Stimulated activated naive CD8-positive, alpha-beta T cell treated with anti-CD3 and anti-CD28 coated beads, Interleukin-15, amount 100 ng/mL, for 72 hours (primary cell): ENCODE measurements at regions not wholly inside any gene's neighbourhood (a gene's known extent, or its start where the extent isn't known, plus 50 kb on each side); places are given as distances from the start of the nearest gene placed in this dataset.
A peak's percentile ranks its signal among the peaks of the same experiment; 100 is the strongest.

Source experiments
- ATAC-seq: fragments of 150-1000 bp; cut with Tn5 transposase; 2 replicates; pipeline ENCODE4 v1.10.0; 2021; ENCODE audit warnings: mild to moderate bottlenecking, moderate library complexity
- DNase-seq, 2 donors: peaks; one replicate each; pipeline ENCODE4 v3.0.0; 2021 to 2022
- H3K27ac Mint-ChIP-seq, 2 donors: one replicate each; pipeline ENCODE4 v1.8.0; 2022; ENCODE audit warnings: mild to moderate bottlenecking in 2 of 2, mixed read lengths in 2 of 2, moderate library complexity in 2 of 2
- H3K27me3 Mint-ChIP-seq: one replicate; pipeline ENCODE4 v1.8.0; 2022; ENCODE audit warnings: mixed read lengths
- H3K4me1 Mint-ChIP-seq: one replicate; pipeline ENCODE4 v1.8.0; 2022; ENCODE audit warnings: mild to moderate bottlenecking, mixed read lengths
- H3K4me3 Mint-ChIP-seq, 2 donors: one replicate each; pipeline ENCODE4 v1.8.0; 2022; ENCODE audit warnings: mild to moderate bottlenecking in 2 of 2, mixed read lengths in 2 of 2, moderate library complexity in 1 of 2
- H3K9me3 Mint-ChIP-seq, 2 donors: one replicate each; pipeline ENCODE4 v1.8.0; 2022; ENCODE audit warnings: mixed read lengths in 2 of 2

GRCh38 chr1:21357161-21357560, 66.9 kb upstream of the ECE1 start:
- Mint-ChIP-seq H3K9me3 (no peaks in the 10 kb centered on the region), H3K27ac (peak overlapping the region; percentile 23 to 88), H3K4me3 (no peak overlapping the region), H3K4me1 (peaks cover 18% of the 10 kb centered on the region), H3K27me3 (no peaks in the 10 kb centered on the region)
- DNase-seq (no peak), ATAC-seq (no peak)

- H3K4me3 Mint-ChIP-seq: no peak overlapping the region
- peak overlapping the region in 1 of 2 donors; percentile 31 for H3K27ac Mint-ChIP-seq
- peak; percentile 90 for ATAC-seq
- peak in 1 of 2 donors; percentile 23 for DNase-seq
- H3K4me1 Mint-ChIP-seq: peaks cover 18% of the 10 kb centered on the region
- no peaks in the 10 kb centered on the region for H3K9me3 Mint-ChIP-seq
- no peaks in the 10 kb centered on the region for H3K27me3 Mint-ChIP-seq
These were observed 65.7 kb upstream of the ECE1 start for GRCh38 chr1:21355956-21356355.

- no peaks in the 10 kb centered on the region for H3K27me3 Mint-ChIP-seq
- ATAC-seq: no peak
- peaks cover 18% of the 10 kb centered on the region for H3K4me1 Mint-ChIP-seq
- H3K27ac Mint-ChIP-seq: no peak overlapping the region
- no peak overlapping the region for H3K4me3 Mint-ChIP-seq
- H3K9me3 Mint-ChIP-seq: no peaks in the 10 kb centered on the region
- DNase-seq: no peak
These were observed 62.3 kb upstream of the ECE1 start for GRCh38 chr1:21352586-21352985.

- peaks cover 15% of the 10 kb centered on the region for H3K4me1 Mint-ChIP-seq
- H3K4me3 Mint-ChIP-seq: no peak overlapping the region
- ATAC-seq: no peak
- no peak for DNase-seq
- no peaks in the 10 kb centered on the region for H3K27me3 Mint-ChIP-seq
- no peaks in the 10 kb centered on the region for H3K9me3 Mint-ChIP-seq
- no peak overlapping the region for H3K27ac Mint-ChIP-seq
These were observed 61.6 kb upstream of the ECE1 start for GRCh38 chr1:21351901-21352300.

GRCh38 chr1:21350202-21350885, 60.1 kb upstream of the ECE1 start:
- no peaks in the 10 kb centered on the region for H3K4me1 Mint-ChIP-seq
- no peak overlapping the region for H3K27ac Mint-ChIP-seq
- H3K9me3 Mint-ChIP-seq: no peaks in the 10 kb centered on the region
- ATAC-seq: no peak
- no peak for DNase-seq
- H3K4me3 Mint-ChIP-seq: no peak overlapping the region
- H3K27me3 Mint-ChIP-seq: no peaks in the 10 kb centered on the region

GRCh38 chr1:21349693-21350092, 59.4 kb upstream of the ECE1 start:
- H3K27ac Mint-ChIP-seq: no peak overlapping the region
- DNase-seq (no peak), ATAC-seq (no peak)
- no peaks in the 10 kb centered on the region for H3K4me1 Mint-ChIP-seq
- no peaks in the 10 kb centered on the region for H3K27me3 Mint-ChIP-seq
- H3K4me3 Mint-ChIP-seq: no peak overlapping the region
- H3K9me3 Mint-ChIP-seq: no peaks in the 10 kb centered on the region

- no peaks in the 10 kb centered on the region for H3K9me3 Mint-ChIP-seq
- ATAC-seq: no peak
- no peak overlapping the region for H3K4me3 Mint-ChIP-seq
- no peak for DNase-seq
- H3K27me3 Mint-ChIP-seq: no peaks in the 10 kb centered on the region
- peaks cover 20% of the 10 kb centered on the region for H3K4me1 Mint-ChIP-seq
- no peak overlapping the region for H3K27ac Mint-ChIP-seq
These were observed 56.9 kb upstream of the ECE1 start for GRCh38 chr1:21347072-21347581.

GRCh38 chr1:21346365-21347071, 56.3 kb upstream of the ECE1 start:
- ATAC-seq: no peak
- DNase-seq: no peak
- H3K9me3 Mint-ChIP-seq: no peaks in the 10 kb centered on the region
- H3K27ac Mint-ChIP-seq: no peak overlapping the region
- H3K27me3 Mint-ChIP-seq: no peaks in the 10 kb centered on the region
- no peak overlapping the region for H3K4me3 Mint-ChIP-seq
- peaks cover 26% of the 10 kb centered on the region for H3K4me1 Mint-ChIP-seq

- Mint-ChIP-seq H3K9me3 (no peaks in the 10 kb centered on the region), H3K4me1 (peaks cover 42% of the 10 kb centered on the region), H3K27me3 (no peaks in the 10 kb centered on the region), H3K4me3 (peak overlapping the region; percentile 90 to 92), H3K27ac (peak overlapping the region; percentile 81 to 93)
- DNase-seq (peak; percentile 27 to 32), ATAC-seq (peak; percentile 51)
These were observed 54.6 kb upstream of the ECE1 start for GRCh38 chr1:21344750-21345443.

GRCh38 chr1:21344098-21344749, 54.0 kb upstream of the ECE1 start:
- no peak for ATAC-seq
- H3K4me3 Mint-ChIP-seq: peak overlapping the region; percentile 90 to 92
- DNase-seq: no peak
- H3K27ac Mint-ChIP-seq: peak overlapping the region; percentile 92 to 93
- H3K4me1 Mint-ChIP-seq: peaks cover 49% of the 10 kb centered on the region
- no peaks in the 10 kb centered on the region for H3K9me3 Mint-ChIP-seq
- no peaks in the 10 kb centered on the region for H3K27me3 Mint-ChIP-seq

- peak; percentile 29 to 56 for DNase-seq
- Mint-ChIP-seq H3K9me3 (no peaks in the 10 kb centered on the region), H3K27me3 (no peaks in the 10 kb centered on the region), H3K4me1 (peaks cover 59% of the 10 kb centered on the region), H3K27ac (peak overlapping the region; percentile 89 to 92), H3K4me3 (peak overlapping the region; percentile 90 to 92)
- ATAC-seq: peak; percentile 68
These were observed 52.9 kb upstream of the ECE1 start for GRCh38 chr1:21342961-21343838.

GRCh38 chr1:21341517-21342078, 51.3 kb upstream of the ECE1 start:
- no peak for ATAC-seq
- H3K4me3 Mint-ChIP-seq: peak overlapping the region; percentile 90 to 92

GRCh38 chr1:21341022-21341421, 50.8 kb upstream of the ECE1 start:
- no peak for DNase-seq
- H3K4me1 Mint-ChIP-seq: peaks cover 80% of the 10 kb centered on the region
- peak overlapping the region; percentile 5 to 27 for H3K4me3 Mint-ChIP-seq
- H3K27me3 Mint-ChIP-seq: no peaks in the 10 kb centered on the region
- H3K9me3 Mint-ChIP-seq: no peaks in the 10 kb centered on the region
- no peak for ATAC-seq
- peak overlapping the region in 1 of 2 donors; percentile 27 for H3K27ac Mint-ChIP-seq

More at GRCh38 chr1:21341517-21342078, 51.3 kb upstream of the ECE1 start:
- no peak for DNase-seq
- Mint-ChIP-seq H3K4me1 (peaks cover 75% of the 10 kb centered on the region), H3K9me3 (no peaks in the 10 kb centered on the region), H3K27ac (peak overlapping the region in 1 of 2 donors; percentile 83), H3K27me3 (no peaks in the 10 kb centered on the region)

- peaks cover 86% of the 10 kb centered on the region for H3K4me1 Mint-ChIP-seq
- no peak overlapping the region for H3K27ac Mint-ChIP-seq
- peak overlapping the region in 1 of 2 donors; percentile 27 for H3K4me3 Mint-ChIP-seq
- DNase-seq (no peak), ATAC-seq (no peak)
- no peaks in the 10 kb centered on the region for H3K9me3 Mint-ChIP-seq
- no peaks in the 10 kb centered on the region for H3K27me3 Mint-ChIP-seq
These were observed 50.1 kb upstream of the ECE1 start for GRCh38 chr1:21340230-21340945.
